Left colon (tissue), 2 donors: ENCODE measurements at regions not wholly inside any gene's neighbourhood (a gene's known extent, or its start where the extent isn't known, plus 50 kb on each side); places are given as distances from the start of the nearest gene placed in this dataset.

ENCODE experiments used
- ATAC-seq: fragments of 200-7000 bp; cut with Tn5 transposase; one replicate; pipeline ENCODE4 v1.9.1; 2020; ENCODE audit warnings: mild to moderate bottlenecking, moderate library complexity
- DNase-seq, 2 donors: peaks; one replicate each; pipeline ENCODE4 v3.0.0-alpha.2; 2020
- intact Hi-C, 2 donors: fragments of 100-400 bp; cut with DNase I in 1 of 2; cut with micrococcal nuclease in 1 of 2; formaldehyde crosslinking; loops; one replicate each; pipeline versions ENCODE4 v1.11.2 to v1.14.0; 2022; cut with DNase I, micrococcal nuclease
- donor health status: DM: no; HTN: no; CAD: no.
- donor health status: DM: yes; HTN: yes; CAD: no.

DNA sequence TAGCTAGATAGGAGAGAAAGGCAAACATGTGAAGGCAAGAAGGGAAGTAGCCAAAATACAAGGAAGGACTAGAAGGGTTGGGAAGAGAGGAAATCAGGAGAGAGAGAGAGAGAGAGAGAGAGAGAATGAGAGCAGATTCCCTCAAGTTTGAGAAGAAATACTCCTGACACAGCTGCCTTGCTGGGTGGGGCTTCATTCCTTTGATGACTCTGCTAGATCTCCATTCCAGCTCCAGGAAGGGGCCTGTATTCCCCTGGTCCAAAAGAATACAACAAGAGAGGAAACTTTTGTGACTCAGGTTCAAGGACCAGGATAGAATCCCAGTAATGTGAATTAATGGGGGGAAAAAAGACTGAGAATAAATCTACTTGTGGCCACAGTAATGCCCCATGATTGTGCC lies 62.9 kb upstream of the SPON1 start:
- DNase-seq (no peak), ATAC-seq (no peak)
- intact Hi-C loops: no loop called here

DNA sequence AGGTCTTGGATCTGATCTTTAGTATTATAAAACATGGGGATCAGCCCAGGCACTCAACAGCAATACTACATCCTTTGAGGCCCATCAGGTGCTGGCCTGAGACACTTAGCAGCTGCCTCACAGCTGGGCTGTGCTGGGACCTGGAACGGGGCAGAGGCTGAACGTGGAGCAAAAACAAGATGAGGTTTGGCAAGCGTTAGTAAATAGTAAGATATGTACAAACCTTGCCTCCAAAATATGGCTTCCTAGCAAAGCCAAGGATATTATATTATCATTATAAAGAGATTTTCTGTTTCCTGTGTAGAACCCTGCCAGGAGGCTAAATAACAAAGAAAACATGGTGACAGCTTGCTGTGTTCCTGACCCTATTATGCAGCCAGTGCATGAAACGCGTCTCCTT lies 60.0 kb upstream of the SPON1 start:
- intact Hi-C loops: no loop called here
- ATAC-seq: no peak
- DNase-seq: no peak

DNA sequence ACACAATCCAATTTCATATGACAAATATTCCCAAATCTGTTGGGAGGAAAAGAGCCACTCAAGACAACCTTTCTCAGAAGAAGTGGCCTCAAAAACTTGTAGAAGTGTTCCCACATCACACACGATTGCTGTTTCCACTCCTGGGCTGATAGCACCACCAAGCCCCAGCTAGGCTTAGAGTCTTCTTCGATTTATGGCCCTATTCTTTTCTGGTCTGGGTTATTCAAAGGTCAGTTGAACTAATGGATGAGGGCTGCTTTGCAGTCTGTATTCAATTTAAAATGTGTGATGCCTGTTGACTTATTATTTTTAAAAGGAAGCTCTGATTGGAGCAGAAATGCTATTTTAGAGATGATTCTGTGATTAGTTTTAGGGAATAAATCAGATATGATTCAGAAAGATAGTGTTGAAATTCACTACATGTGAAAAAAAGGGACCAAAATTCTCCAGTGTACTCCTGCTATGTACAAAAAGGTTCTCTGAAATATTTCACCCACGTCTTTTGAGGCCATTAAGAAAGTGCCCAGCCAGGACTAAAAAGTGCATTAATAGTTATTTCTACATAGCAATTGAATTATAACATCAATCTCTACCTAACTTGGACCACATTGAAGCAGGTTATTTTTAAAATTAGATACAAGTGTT lies 57.3 kb upstream of the SPON1 start:
- no peak for ATAC-seq
- intact Hi-C loops: no loop called here
- DNase-seq: no peak

DNA sequence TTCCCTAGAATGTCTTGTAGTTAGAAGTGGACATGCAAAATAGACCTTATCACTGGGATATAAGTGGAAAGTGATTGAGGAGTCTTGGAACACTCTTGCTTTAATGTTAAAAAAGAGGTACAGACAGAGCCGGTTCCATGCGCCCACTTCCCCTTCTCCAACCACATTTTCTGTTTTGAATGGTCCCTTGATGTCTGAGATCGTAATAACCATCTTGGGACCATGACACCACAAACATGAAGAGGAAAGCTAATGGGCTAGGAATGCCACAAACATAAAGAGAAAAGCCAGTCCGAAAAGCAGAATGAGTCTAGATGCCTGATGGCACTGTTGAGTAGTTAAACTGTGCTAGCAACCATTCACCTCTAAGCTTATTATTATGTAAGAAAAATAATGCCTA lies 54.8 kb upstream of the SPON1 start:
- no peak for DNase-seq
- no peak for ATAC-seq
- intact Hi-C loops: no loop called here

DNA sequence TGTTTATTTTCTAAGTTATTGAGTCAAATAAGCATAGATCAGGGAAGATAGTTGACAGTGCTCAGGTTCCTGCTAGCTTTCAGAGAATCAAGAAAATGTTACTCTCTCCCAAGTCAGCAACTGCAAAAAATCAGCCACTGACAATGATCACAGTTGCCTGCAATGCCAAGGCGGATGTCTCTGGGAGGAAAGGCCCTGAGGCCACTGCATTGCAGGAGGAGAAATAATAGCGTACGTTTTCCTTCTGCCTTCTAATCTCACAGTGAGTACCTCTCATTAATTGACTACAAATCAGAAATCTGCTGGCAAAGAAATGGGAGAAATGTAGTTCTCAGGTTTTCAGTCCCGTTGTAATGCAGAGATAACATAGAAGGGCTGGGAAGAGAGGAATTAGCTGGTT lies 54.0 kb upstream of the SPON1 start:
- DNase-seq (no peak), ATAC-seq (no peak)
- intact Hi-C loops: no loop called here
